ENCODE measurements at regions not wholly inside any gene's neighbourhood (a gene's known extent, or its start where the extent isn't known, plus 50 kb on each side); places are given as distances from the start of the nearest gene placed in this dataset.
"Not testable (repeated sequence)": the region's sequence is repeated elsewhere in the genome, so short reads cannot be mapped to it uniquely, and the experiment has no call there.

DNA sequence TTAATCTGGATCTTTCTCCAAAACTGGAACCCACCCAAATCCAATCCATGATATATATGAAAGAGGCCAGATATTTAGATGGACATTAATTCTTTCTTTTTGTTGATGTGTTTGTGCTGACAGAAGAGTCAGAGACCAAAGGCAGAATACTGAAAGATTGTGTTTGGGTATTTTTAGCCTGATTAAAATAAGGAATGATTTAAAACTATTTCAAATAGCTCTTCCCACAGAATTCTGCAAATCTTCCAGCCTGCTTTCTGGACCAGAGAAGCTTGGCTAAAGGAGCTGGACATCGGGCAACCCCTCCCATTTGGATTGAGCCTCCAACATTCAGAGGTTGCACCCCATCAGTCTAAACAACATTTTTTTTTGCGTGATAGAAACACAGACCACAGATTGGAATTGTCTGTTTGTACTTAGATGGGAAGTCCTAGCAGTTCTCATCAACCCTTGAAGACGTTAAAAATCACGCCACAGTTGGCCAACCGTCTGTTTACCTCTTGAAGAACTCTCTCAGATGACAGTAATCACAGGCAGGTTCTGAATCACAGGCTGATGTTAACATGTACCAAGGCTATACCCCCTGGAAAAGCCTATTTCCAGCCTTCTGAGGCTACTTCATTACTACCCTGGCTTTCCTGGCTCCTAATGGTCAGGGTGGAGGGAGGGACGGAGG lies 155.2 kb upstream of the NRP1 start:
- DNase-seq, result no peak

DNA sequence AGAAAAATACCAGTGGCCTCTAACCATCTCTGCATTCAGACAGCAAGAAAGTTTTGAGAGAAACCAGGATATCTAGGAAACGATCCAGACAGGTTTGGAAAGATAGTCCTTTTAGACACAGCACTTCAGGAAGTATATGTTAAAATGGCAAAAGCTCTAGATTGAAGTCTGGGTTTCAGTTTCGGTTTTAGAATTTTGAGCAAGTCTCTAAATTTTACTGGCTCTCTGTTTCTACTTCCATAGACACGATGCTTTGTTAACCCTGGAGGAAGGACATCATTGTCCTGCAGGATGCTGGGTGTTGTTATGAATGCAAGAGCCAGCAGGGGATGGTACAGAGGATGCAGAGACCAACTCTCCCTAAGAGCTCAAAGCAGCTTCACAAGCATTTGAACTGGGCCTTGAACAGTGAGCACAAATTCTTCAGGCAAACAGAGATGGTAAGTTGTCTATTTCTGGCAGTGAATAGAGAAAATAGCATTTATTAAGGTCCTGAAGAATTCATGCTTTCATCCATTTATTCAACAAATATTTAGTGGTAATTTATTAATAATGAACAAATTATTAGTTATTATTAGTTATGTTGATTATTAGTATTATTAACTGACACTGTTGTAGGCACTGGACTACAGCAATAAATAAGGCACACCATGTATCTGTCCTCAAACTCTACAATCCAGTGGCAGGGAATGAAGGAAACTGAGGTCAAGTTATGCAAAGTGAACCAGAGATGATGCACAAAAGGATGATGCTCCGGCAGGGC lies 152.7 kb upstream of the NRP1 start:
- no peak for DNase-seq

DNA sequence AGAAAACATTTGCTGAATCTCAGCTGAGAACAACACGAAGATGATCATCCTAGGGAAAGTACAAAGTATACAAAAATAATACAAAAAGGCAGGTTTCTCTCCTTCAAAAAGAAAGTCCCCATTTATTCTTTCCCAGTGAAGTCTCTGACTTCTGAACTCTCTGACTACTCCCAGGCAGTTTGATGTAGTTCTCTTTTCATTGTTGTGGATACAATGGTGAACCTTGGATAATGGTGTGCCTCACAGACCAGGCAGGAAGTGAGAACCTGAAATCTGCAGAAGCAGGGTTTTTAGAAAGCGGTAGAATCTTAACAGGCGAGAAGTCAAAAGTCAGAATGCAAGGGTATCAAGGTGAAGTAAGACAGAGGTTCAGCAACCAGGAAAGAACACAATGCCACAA lies 150.8 kb upstream of the NRP1 start:
- DNase-seq, result no peak

DNA sequence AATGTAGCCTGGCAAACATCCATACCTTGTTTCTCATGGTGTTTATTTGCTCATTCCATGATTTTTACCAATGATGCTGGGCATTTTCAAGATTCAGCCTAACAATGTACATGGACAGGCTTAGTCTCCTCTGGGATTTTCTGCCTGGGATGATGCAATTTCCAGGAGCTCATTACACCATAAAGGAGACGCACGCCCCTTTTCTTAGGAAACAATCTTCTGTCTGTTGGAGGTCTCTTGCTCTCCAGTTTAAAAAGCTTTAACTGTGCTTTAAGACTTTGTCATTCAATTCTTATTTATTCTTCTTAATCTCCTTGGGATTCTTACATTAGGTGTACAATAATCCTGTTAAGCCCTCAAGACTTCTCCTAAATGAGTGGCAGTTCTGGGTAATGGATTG lies 150.3 kb upstream of the NRP1 start:
- DNase-seq, result no peak

DNA sequence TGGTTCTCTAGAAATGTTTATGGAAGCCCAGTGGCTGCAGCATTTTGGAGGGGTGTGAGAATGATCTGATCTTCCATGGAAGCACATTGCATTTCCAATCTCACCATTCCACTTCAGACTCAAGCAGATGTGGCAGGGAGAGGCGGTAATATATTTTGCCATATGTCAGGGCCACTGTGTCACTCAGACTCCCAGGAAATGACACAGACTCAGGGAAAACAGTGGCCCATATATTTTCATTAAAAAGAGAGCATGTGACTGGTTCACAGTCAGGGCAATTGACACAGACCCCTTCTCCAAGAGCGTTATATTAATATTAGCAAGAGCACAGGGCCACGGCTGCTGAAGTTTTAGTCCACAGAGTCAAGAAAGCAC lies 149.3 kb upstream of the NRP1 start:
- no peak for DNase-seq

DNA sequence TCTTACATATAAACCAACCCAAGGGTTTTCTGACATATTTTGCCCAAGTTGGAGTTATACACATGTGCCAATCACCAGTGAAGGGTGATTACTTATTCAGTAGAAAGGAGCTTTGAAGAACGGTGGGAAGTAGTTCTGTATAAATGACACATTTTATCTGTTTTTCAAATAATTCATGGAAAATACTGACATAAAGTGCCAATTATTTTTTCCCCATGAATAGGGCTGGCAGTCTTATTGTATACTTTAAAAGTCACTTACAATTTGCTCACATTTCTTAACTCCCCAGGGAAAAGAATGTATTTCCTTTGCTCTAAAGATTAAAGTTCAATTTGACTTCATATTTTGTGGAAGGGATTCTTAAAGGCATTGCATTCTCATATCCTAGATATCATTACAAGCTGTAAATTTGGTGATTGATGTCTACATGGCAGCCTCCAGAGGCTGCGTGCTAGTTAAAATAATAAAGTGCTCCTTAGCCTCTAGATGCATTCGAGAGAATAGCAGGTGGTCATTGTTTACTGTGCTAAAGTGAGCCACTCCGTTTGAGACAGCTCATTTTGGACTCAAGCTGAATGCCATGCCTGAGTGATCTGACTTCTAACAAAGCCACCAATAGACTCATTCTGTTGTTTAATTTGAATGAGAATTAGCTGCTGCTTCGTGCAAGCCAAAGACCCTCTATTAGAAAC lies 148.8 kb upstream of the NRP1 start:
- DNase-seq, result no peak

DNA sequence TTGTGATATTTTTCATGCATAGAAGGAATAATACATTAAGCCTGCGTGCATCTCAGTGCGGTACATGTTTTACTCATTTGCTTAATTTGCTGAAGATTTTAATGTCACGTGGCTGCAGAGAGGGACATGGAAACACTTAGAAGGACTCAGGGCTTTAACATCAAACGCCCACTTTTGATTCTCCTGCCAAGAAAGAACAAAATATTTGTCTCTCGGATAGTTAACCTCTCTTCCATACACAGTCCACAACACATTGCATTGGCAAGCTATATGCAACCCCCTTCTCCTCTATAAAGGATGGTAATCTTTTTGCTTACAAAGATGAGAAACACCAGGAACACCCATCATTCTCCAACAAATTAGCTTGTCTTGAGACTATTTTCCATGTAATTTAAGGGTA lies 148.0 kb upstream of the NRP1 start:
- DNase-seq, result no peak

DNA sequence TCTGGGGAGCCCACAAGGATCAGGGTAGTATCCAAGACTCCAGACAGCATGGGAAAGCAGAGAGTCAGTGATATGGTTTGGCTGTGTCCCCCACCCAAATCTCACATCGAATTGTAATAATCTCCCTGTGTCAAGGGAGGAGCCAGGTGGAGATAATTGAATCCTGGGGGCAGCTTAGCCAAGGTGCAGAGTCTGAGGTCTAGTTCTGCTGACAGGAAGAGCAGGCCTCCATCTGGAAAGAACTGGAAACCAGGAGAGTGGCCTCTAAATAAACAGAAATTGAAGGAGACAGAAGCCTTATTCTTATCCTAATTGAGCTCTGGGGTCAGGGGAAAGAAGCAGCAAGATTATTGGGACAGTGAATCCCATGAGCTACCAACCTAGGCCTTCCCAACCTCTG lies 146.7 kb upstream of the NRP1 start:
- no peak for DNase-seq

DNA sequence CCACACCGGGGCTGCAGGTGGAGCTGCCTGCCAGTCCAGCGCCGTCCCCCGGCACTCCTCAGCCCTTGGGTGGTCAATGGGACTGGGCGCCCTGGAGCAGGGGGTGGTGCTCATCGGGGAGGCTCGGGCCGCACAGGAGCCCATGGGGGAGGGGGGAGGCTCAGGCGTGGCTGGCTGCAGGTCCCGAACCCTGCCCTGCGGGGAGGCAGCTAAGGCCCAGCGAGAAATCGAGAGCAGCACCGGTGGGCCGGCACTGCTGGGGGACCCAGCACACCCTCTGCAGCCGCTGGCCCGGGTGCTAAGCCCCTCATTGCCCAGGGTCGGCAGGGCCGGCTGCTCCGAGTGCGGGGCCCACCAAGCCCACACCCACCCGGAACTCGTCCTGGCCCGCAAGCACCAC lies 145.9 kb upstream of the NRP1 start:
- not testable (repeated sequence) for DNase-seq

DNA sequence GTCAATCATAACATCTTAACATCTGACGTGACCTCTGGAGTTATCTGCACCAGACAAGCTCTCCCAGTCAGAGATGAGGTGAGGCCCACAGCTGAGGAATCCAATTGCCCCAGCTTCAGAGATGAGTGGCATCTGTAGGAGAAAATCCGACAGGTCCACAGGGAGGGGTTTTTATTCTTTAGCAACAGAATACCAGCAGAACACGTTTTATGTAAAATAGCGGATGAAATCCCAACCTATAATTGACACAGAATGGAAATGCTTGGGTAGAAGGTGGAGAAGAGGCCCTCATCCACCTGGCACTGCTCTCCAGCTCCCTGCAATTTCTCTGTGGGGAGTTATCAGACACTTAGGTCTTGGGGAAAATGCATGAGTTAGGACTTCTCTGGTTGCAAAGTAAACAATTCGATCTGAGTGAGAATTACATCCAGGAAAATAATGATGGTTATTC lies 144.2 kb upstream of the NRP1 start:
- DNase-seq, result no peak

DNA sequence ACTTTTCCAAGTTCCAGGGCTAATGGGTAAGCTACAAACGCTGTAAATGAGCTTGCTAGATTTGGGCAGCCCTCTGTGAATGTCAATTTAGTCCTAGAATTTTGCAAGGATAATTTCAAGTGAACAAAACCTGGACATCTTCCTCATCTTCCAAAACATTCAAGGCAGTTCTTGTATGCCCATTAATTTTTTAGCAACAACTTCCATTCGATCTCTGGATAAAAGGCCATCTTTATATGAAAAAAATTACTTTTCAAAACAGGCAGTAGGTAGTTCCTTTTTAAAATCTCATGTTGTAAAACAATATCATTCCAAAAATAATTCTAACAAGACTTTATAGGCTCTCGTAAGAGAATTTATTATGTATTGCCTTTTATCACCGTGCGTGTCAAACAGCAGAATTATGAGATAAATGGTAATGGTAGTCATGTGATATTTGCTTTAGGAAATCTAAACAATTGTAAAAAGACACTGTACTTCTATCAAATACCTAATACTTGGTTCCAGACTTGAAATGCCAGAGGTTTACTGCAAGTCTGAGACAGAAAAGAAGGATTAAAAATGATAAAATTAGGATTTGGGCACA lies 143.7 kb upstream of the NRP1 start:
- no peak for DNase-seq

DNA sequence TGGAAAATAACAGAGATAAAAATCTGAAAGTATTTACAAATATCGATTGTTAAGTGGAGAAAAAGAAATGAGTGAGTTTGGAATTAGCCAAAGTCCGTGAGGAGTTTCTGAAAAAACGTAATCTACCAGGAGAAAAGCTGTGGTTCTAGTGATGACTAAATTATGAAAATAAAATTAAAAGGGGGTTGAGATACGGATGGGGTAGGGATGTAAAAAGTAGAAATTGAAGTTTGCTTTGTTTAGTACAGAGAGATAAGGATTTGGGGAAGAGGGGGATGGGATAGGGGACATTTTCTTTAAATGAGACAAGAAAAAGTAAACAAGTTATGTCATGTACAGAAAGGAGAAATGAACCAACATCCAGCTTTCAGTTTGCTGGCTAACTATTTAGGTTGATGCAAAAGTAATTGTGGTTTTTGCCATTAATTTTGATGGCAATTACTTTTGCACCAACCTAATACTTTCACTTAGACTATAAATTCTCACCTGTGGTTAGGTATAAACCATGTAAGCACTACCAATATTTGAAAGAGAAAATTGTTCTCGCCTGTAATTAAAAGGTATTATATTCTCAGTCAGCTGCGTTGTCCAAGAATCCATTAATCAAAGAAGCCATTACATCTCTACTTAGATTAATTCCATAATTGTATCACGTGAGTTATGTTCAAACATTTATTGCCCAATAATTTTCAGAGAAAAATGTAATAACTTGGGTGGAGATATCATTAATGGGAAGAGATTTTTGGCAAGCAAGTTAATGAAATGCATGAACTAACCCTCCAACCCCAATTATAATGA lies 143.0 kb upstream of the NRP1 start:
- no peak for DNase-seq

DNA sequence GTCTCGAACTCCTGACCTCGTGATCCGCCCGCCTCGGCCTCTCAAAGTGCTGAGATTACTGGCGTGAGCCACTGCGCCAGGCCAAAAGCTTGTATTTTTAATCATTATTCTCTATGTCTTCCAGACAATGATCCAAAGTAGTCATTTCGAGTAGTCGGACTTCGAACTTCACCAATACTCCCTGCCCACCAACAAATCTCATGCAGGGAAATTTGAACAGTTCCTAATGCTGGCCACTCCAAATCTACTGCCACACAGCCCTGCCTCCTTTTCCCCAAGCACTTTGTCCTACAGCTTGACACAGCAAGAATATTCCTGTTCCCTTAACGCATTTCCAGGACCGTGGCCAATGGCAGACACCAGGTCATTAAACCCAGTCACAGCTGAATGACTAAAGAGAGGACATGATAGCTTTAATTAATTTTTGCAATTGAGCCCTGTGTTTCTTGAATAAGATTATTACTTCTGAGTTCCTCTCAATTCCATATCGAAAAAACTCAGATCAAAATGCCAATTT lies 142.3 kb upstream of the NRP1 start:
- no peak for DNase-seq

DNA sequence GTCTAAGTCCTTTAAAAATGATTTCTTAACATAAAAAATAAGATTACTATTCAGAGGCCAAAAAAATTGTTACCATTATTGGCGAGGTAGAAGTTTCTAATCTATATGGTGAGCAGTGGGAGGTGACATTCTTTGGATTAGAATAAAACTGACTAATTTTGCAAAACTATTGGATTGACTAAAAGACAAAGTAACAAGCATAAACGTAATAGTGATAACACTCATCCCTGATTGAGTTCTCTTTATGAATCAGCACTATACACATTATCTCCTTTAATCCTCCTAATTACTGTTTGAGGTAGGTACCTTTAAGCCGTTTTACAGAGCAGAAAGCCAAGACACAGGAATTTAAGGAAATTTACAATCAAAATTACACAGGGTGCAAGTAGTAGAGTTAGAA lies 139.2 kb upstream of the NRP1 start:
- no peak for DNase-seq

DNA sequence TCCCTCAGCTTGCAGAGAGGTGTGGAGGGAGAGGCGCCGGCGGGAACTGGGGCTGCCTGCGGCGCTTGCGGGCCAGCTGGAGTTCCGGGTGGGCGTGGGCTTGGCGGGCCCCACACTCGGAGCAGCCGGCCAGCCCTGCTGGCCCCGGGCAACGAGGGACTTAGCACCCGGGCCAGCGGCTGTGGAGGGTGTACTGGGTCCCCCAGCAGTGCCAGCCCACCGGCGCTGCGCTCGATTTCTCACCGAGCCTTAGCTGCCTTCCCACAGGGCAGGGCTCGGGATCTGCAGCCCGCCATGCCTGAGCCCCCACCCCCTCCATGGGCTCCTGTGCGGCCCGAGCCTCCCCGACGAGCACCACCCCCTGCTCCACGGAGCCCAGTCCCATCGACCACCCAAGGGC lies 133.5 kb upstream of the NRP1 start:
- DNase-seq, result not testable (repeated sequence)

DNA sequence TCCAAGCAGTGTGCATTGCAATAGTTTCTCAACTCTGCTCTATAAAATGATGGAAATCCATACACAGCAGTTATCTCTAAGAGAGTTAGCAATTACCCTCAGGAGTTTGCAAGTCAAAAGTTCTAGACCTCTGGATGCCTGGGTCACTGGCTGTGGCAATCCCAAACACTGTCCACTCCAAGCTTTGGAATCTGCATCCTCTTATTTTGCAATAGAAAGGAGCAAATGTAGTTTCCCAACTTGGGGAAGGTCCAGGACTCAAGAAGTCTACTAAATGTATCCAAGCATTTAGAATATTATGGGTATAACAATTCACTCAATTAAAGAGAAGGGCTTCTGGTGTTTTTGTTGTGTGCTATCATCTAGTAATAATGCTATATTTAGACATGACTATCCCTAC lies 131.3 kb upstream of the NRP1 start:
- DNase-seq, result no peak

DNA sequence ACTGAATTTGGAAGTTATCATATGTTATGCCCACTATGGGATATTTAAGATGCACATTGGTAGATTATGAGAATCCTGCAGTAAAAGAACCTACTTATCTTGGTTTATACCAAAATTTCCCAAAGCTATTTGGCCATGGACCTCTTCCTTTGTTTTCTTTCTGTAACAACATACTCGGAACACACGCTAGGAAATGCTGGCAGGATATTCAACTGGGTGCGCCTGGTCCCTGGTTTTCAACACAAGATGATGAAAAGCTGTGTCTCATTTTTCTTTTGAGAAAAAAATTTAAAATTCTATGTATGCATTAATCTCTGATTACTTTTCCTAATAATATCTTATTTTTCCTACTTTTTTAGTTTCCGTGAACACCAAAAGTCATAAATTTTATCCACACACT lies 128.5 kb upstream of the NRP1 start:
- no peak for DNase-seq

DNA sequence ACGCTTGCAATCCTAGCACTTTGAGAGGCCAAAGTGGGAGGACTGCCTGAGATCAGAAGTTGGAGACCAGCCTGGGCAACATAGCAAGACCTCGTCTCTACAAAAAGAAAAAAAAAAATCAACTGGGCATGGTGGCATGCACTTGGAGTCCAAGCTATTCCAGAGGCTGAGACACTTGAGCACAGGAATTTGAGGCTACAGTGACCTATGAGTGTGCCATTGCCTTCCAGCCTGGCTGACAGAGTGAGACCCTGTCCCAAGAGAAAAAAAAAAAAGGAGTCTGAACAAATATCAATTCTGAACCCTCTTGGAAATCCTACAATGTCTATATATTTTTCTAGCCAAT lies 126.8 kb upstream of the NRP1 start:
- no peak for DNase-seq

DNA sequence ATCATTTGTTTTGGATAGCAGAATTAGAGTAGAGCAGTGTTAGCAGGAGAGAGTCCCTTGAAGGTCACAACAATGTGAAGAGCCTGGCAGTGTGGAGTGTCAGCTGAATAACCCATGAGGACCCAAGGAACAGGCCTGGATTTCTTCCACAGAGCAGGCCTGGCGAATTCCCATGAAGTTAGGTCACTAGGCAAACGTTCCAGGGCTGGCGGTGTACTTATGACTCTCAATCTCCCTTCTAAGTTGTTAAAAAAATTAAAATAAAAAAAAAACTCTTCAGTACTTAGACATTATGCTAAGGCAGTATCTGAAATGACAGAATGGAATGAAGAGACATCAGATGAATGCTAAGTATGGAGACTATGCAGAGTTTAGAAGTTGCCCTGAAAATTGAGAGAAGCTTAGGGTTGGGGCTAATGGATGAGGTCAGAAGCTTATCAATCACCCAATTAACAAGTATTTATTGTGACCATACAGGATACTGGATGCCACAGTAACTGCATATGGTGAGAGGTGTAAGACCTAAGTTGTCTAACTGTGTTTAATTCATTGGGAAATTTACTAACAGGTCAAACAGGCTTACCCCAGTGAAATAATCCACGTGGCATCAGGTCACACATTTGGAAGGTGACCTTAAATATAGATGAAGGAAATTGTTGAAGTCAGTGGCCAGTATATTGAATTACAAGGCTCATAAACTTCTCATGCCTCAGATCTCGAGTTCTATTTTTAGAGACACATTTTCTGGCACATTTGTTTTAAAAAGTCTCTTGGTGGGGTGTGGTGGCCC lies 126.2 kb upstream of the NRP1 start:
- DNase-seq, result no peak

DNA sequence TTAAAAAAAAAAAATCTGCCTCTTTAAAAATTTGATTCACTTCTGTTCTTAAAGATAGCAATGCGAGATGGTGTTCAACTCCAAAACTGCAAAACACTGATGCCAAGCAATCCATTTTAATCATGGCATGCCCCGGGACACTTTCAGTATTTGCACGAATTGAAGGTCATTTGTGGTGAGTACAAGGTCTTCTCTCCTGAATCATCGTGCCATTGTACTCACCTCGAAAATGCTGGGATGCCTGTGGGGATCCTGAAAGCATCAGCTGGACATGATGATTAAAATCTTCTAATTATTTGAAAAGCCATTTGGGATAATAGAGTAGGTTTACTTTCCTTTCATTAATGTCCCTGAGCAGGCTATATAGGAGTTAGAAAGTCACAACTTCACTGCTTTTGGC lies 125.1 kb upstream of the NRP1 start:
- no peak for DNase-seq

DNA sequence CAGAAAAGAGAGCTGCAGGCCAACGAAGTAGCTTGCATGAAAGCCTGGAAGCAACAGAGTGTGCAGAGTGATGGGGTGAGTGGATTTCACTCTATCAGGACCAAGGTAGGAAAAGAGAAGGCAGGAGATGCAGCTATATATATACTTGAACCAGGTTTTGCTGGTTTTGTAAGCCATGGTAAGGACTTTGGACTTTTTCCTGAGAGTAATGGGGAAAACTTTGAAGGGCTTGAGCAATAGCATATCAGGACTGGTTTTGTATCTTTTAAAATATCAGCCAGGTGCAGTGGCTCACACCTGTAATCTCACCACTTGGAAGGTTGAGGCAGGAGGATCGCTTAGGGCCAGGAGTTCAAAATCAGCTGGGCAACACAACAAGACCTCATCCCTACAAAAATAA lies 120.6 kb upstream of the NRP1 start:
- no peak for DNase-seq

DNA sequence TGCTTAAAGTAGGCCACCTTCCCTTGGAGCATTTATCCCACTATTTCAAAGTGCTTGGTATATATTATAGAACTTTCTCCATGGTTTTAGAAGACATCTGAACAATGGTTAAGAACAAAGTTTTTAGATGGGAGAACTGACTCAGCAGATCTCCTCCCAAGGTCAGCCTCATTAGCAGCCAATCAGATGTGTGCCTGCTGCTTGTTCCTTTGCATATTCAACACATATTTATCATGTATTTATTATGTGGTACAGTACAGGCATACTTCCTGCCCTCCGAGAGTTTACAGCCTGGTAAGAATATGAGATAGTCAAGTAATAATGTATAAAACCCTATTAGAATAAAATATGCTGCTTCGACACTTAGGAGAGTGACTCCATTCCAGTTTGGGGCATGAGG lies 120.1 kb upstream of the NRP1 start:
- DNase-seq, result no peak
